Osteocyte (in vitro differentiated cells): ENCODE measurements at regions not wholly inside any gene's neighbourhood (a gene's known extent, or its start where the extent isn't known, plus 50 kb on each side); places are given as distances from the start of the nearest gene placed in this dataset.

ENCODE experiments used
- DNase-seq: peaks from one replicate; pipeline ENCODE4 v3.0.0; 2021; ENCODE audit warnings: mixed read lengths; ENCODE audit not compliant: unreplicated experiment; ENCODE audit errors: extremely low spot score
- H3K27ac Mint-ChIP-seq: one replicate; pipeline ENCODE4 v1.8.0; 2021; ENCODE audit warnings: mild to moderate bottlenecking, mixed read lengths; ENCODE audit not compliant: unreplicated experiment
- H3K27me3 Mint-ChIP-seq: one replicate; pipeline ENCODE4 v1.8.0; 2021; ENCODE audit warnings: mixed read lengths; ENCODE audit not compliant: unreplicated experiment
- H3K36me3 Mint-ChIP-seq: one replicate; pipeline ENCODE4 v1.8.0; 2021; ENCODE audit warnings: mixed read lengths; ENCODE audit not compliant: unreplicated experiment
- H3K4me1 Mint-ChIP-seq: one replicate; pipeline ENCODE4 v1.8.0; 2021; ENCODE audit warnings: mixed read lengths; ENCODE audit not compliant: unreplicated experiment
- H3K4me3 Mint-ChIP-seq: one replicate; pipeline ENCODE4 v1.8.0; 2021; ENCODE audit warnings: mild to moderate bottlenecking, moderate library complexity, mixed read lengths; ENCODE audit not compliant: unreplicated experiment
- H3K9me3 Mint-ChIP-seq: one replicate; pipeline ENCODE4 v1.8.0; 2021; ENCODE audit warnings: mixed read lengths; ENCODE audit not compliant: unreplicated experiment
- CTCF ChIP-seq: fragments of 200-600 bp; sonication (generic); IDR thresholded peaks from 2 replicates; pipeline ENCODE4 v1.5.0; 2021; ENCODE audit warnings: antibody characterized with exemption, mild to moderate bottlenecking, moderate library complexity

- no peak for TF ChIP-seq CTCF
- DNase-seq, result no peak
- no peaks in the 10 kb centered on the region for H3K27me3 Mint-ChIP-seq
- no peak overlapping the region for H3K4me3 Mint-ChIP-seq
- no peaks in the 10 kb centered on the region for H3K36me3 Mint-ChIP-seq
- H3K27ac Mint-ChIP-seq, result no peak overlapping the region
- no peaks in the 10 kb centered on the region for H3K4me1 Mint-ChIP-seq
- H3K9me3 Mint-ChIP-seq, result no peaks in the 10 kb centered on the region
These were observed 260.8 kb upstream of the RRP15 start for GRCh38 chr1:218024211-218024720.

- Mint-ChIP-seq H3K9me3 (no peaks in the 10 kb centered on the region), H3K27me3 (no peaks in the 10 kb centered on the region), H3K4me3 (no peak overlapping the region), H3K27ac (no peak overlapping the region), H3K4me1 (no peaks in the 10 kb centered on the region), H3K36me3 (no peaks in the 10 kb centered on the region)
- no peak for DNase-seq
- TF ChIP-seq CTCF, result no peak
These were observed 259.6 kb upstream of the RRP15 start for GRCh38 chr1:218025454-218025853.

GRCh38 chr1:218027152-218027551 lies 257.9 kb upstream of the RRP15 start:
- Mint-ChIP-seq H3K9me3 (no peaks in the 10 kb centered on the region), H3K27ac (no peak overlapping the region)

GRCh38 chr1:218030846-218031245 lies 254.2 kb upstream of the RRP15 start:
- no peaks in the 10 kb centered on the region for H3K4me1 Mint-ChIP-seq
- TF ChIP-seq CTCF, result no peak
- no peaks in the 10 kb centered on the region for H3K9me3 Mint-ChIP-seq
- DNase-seq, result no peak
- H3K27me3 Mint-ChIP-seq, result peaks cover 6% of the 10 kb centered on the region
- no peak overlapping the region for H3K4me3 Mint-ChIP-seq
- H3K36me3 Mint-ChIP-seq, result no peaks in the 10 kb centered on the region
- no peak overlapping the region for H3K27ac Mint-ChIP-seq

More at GRCh38 chr1:218027152-218027551, 257.9 kb upstream of the RRP15 start:
- Mint-ChIP-seq H3K27me3 (no peaks in the 10 kb centered on the region), H3K4me3 (no peak overlapping the region), H3K36me3 (no peaks in the 10 kb centered on the region), H3K4me1 (no peaks in the 10 kb centered on the region)
- DNase-seq, result no peak
- no peak for TF ChIP-seq CTCF

- no peaks in the 10 kb centered on the region for H3K36me3 Mint-ChIP-seq
- DNase-seq, result no peak
- H3K9me3 Mint-ChIP-seq, result no peaks in the 10 kb centered on the region
- no peak for TF ChIP-seq CTCF
- H3K4me1 Mint-ChIP-seq, result no peaks in the 10 kb centered on the region
- H3K27ac Mint-ChIP-seq, result no peak overlapping the region
- H3K27me3 Mint-ChIP-seq, result peaks cover 6% of the 10 kb centered on the region
- H3K4me3 Mint-ChIP-seq, result no peak overlapping the region
These were observed 253.2 kb upstream of the RRP15 start for GRCh38 chr1:218031901-218032300.
